ENCODE measurements at regions not wholly inside any gene's neighbourhood (a gene's known extent, or its start where the extent isn't known, plus 50 kb on each side); places are given as distances from the start of the nearest gene placed in this dataset.

DNA sequence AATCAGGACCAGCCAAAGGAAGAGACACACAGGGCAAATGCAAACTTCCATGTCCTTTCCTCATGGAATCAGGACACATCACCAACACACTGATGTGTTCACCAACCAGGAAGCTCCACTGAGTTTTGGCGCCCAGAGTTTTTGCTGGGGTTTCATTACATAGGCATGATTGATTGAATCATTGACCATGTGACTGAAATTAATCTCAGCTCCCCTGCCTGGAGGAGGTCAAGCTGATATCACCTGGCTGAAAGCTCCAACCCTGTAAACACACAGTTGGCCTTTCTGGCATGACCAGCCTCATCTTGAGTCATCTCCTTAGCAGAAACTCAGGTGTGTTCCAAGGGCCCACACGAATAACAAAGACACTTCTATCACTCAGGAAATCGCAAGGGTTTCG lies 133.2 kb downstream of the TRIM29 start:
- H3K4me1 ChIP-seq (ENCODE audit: control insufficient read depth in 1 of 2, low read depth in 2 of 2): no peaks in the 10 kb centered on the region
- TF ChIP-seq CTCF (IDR thresholded peaks at IDR 0.05): no peak
- no peaks in the 10 kb centered on the region for H3K9me3 ChIP-seq
- H3K27ac ChIP-seq: no peak overlapping the region
- H3K4me3 ChIP-seq: no peak overlapping the region
- no peaks in the 10 kb centered on the region for H3K36me3 ChIP-seq
- H3K27me3 ChIP-seq (replicated peaks; ENCODE audit: insufficient read depth): no peaks in the 10 kb centered on the region
- DNase-seq (ENCODE audit: low spot score): no peak
- no peak for ATAC-seq (ENCODE audit: insufficient number of reproducible peaks, low FRiP score, low read depth)

GRCh38 chr11:120001178-120002090 lies 136.5 kb downstream of the TRIM29 start:
- Histone ChIP-seq H3K27me3 (replicated peaks; ENCODE audit: insufficient read depth) (no peaks in the 10 kb centered on the region), H3K4me1 (ENCODE audit: control insufficient read depth in 1 of 2, low read depth in 2 of 2) (no peaks in the 10 kb centered on the region), H3K9me3 (no peaks in the 10 kb centered on the region), H3K36me3 (no peaks in the 10 kb centered on the region), H3K4me3 (no peak overlapping the region), H3K27ac (no peak overlapping the region)
- ATAC-seq (ENCODE audit: insufficient number of reproducible peaks, low FRiP score, low read depth) (no peak), DNase-seq (ENCODE audit: low spot score) (no peak)
- TF ChIP-seq CTCF (IDR thresholded peaks at IDR 0.05): no peak

DNA sequence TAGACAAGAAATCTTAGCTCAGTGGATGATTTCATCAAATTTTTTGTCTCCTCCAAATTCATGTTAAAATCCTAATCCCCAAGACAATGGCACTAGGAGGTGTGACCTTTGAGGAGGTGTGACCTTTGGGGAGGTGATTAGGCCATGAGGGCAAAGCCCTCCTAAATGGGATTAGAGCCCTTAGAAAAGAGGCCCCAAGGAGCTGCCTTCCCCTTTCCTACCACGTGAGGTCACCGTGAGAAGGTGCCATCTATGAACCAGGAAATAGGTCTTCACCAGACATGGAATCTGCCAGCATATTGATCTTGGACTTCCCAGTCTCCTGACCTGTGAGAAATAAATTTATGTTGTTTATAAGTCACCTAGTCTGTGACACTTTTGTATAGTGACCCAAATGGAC lies 138.7 kb downstream of the TRIM29 start:
- Histone ChIP-seq H3K9me3 (no peaks in the 10 kb centered on the region), H3K27ac (no peak overlapping the region), H3K4me1 (ENCODE audit: control insufficient read depth in 1 of 2, low read depth in 2 of 2) (no peaks in the 10 kb centered on the region), H3K36me3 (no peaks in the 10 kb centered on the region), H3K4me3 (no peak overlapping the region), H3K27me3 (replicated peaks; ENCODE audit: insufficient read depth) (no peaks in the 10 kb centered on the region)
- ATAC-seq (ENCODE audit: insufficient number of reproducible peaks, low FRiP score, low read depth): no peak
- no peak for DNase-seq (ENCODE audit: low spot score)
- no peak for TF ChIP-seq CTCF (IDR thresholded peaks at IDR 0.05)

- H3K4me1 ChIP-seq (ENCODE audit: control insufficient read depth in 1 of 2, low read depth in 2 of 2): no peaks in the 10 kb centered on the region
- H3K4me3 ChIP-seq: no peak overlapping the region
- ATAC-seq (ENCODE audit: insufficient number of reproducible peaks, low FRiP score, low read depth) (no peak), DNase-seq (ENCODE audit: low spot score) (no peak)
- no peak overlapping the region for H3K27ac ChIP-seq
- no peak for TF ChIP-seq CTCF (IDR thresholded peaks at IDR 0.05)
- no peaks in the 10 kb centered on the region for H3K36me3 ChIP-seq
- H3K27me3 ChIP-seq (replicated peaks; ENCODE audit: insufficient read depth): no peaks in the 10 kb centered on the region
- H3K9me3 ChIP-seq: no peaks in the 10 kb centered on the region
Measured at GRCh38 chr11:119996556-119996955, 141.4 kb downstream of the TRIM29 start.

GRCh38 chr11:119995730-119996491 lies 142.0 kb downstream of the TRIM29 start:
- DNase-seq (ENCODE audit: low spot score) (no peak), ATAC-seq (ENCODE audit: insufficient number of reproducible peaks, low FRiP score, low read depth) (no peak)
- H3K9me3 ChIP-seq: no peaks in the 10 kb centered on the region
- H3K4me1 ChIP-seq (ENCODE audit: control insufficient read depth in 1 of 2, low read depth in 2 of 2): no peaks in the 10 kb centered on the region
- no peaks in the 10 kb centered on the region for H3K36me3 ChIP-seq
- no peak overlapping the region for H3K27ac ChIP-seq
- no peak for TF ChIP-seq CTCF (IDR thresholded peaks at IDR 0.05)
- H3K27me3 ChIP-seq (replicated peaks; ENCODE audit: insufficient read depth): no peaks in the 10 kb centered on the region
- no peak overlapping the region for H3K4me3 ChIP-seq
